NCI-H2081 (cell line): ENCODE measurements at regions not wholly inside any gene's neighbourhood (a gene's known extent, or its start where the extent isn't known, plus 50 kb on each side); places are given as distances from the start of the nearest gene placed in this dataset.

Experiments used
- DNase-seq, 2 experiments: peaks; one replicate each; lab custom pipeline; 2025; lab: John Stamatoyannopoulos, UW

GRCh38 chr10:117424883-117425649 is 49.8 kb upstream of the PDZD8 start:
- DNase-seq = no peak
